Tibial artery (tissue), 4 donors: ENCODE measurements at regions not wholly inside any gene's neighbourhood (a gene's known extent, or its start where the extent isn't known, plus 50 kb on each side); places are given as distances from the start of the nearest gene placed in this dataset.

Source experiments
- DNase-seq, 2 donors: peaks; one replicate each; pipeline ENCODE4 v3.0.0-alpha.2; 2019
- H3K27ac ChIP-seq, 2 donors: fragments of 200-600 bp; sonication (generic) in 1 of 2; 1 replicate in 1 of 2; 2 replicates in 1 of 2; pipeline ENCODE4 v1.5.1; 2018 to 2019; ENCODE audit warnings: mild to moderate bottlenecking in 1 of 2
- H3K27me3 ChIP-seq, 2 donors: fragments of 200-600 bp; sonication (generic) in 1 of 2; one replicate each; pipeline versions ENCODE4 v1.5.1 to v1.6.0; 2016 to 2019
- H3K36me3 ChIP-seq, 3 donors: fragments of 200-600 bp; sonication (generic) in 2 of 3; one replicate each; pipeline ENCODE4 v1.5.1; 2016 to 2019; ENCODE audit warnings: mild to moderate bottlenecking in 2 of 3
- H3K4me1 ChIP-seq, 4 donors: fragments of 200-600 bp; sonication (generic) in 2 of 4; 1 replicate in 3 of 4; 2 replicates in 1 of 4; pipeline ENCODE4 v1.5.1; 2016 to 2019
- H3K4me3 ChIP-seq, 2 donors: fragments of 200-600 bp; sonication (generic) in 1 of 2; 1 replicate in 1 of 2; 2 replicates in 1 of 2; pipeline ENCODE4 v1.5.1; 2018 to 2019; ENCODE audit warnings: mild to moderate bottlenecking in 2 of 2
- H3K9me3 ChIP-seq, 3 donors: fragments of 200-600 bp; sonication (generic) in 1 of 3; one replicate each; pipeline ENCODE4 v1.5.1; 2016 to 2019
- intact Hi-C: fragments of 100-400 bp; cut with DNase I; formaldehyde crosslinking; loops from one replicate; pipeline ENCODE4 v1.15.0; 2023; ENCODE audit warnings: low total_unique reads
- TF ChIP-seq, protein P1 (sequence below), 2 experiments: fragments of 200-600 bp in 1 of 2; fragments of 450-650 bp in 1 of 2; IDR thresholded peaks; one replicate each; pipeline ENCODE4 v1.5.1; 2017 to 2019; ENCODE audit warnings: antibody characterized with exemption in 2 of 2, mild to moderate bottlenecking in 1 of 2, moderate library complexity in 1 of 2

GRCh38 chr2:173841110-173841509 is 124.1 kb downstream of the SP3 start:
- no peaks in the 10 kb centered on the region for H3K36me3 ChIP-seq
- intact Hi-C loops: no loop called here
- H3K4me3 ChIP-seq: no peak overlapping the region
- H3K27ac ChIP-seq: no peak overlapping the region
- H3K4me1 ChIP-seq: no peaks in the 10 kb centered on the region
- DNase-seq: no peak
- H3K27me3 ChIP-seq: no peaks in the 10 kb centered on the region
- H3K9me3 ChIP-seq: no peaks in the 10 kb centered on the region
- TF ChIP-seq, protein P1, sequence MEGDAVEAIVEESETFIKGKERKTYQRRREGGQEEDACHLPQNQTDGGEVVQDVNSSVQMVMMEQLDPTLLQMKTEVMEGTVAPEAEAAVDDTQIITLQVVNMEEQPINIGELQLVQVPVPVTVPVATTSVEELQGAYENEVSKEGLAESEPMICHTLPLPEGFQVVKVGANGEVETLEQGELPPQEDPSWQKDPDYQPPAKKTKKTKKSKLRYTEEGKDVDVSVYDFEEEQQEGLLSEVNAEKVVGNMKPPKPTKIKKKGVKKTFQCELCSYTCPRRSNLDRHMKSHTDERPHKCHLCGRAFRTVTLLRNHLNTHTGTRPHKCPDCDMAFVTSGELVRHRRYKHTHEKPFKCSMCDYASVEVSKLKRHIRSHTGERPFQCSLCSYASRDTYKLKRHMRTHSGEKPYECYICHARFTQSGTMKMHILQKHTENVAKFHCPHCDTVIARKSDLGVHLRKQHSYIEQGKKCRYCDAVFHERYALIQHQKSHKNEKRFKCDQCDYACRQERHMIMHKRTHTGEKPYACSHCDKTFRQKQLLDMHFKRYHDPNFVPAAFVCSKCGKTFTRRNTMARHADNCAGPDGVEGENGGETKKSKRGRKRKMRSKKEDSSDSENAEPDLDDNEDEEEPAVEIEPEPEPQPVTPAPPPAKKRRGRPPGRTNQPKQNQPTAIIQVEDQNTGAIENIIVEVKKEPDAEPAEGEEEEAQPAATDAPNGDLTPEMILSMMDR (IDR thresholded peaks at IDR 0.05): no peak

GRCh38 chr2:173843526-173843925 is 121.6 kb downstream of the SP3 start:
- Histone ChIP-seq H3K4me1 (no peaks in the 10 kb centered on the region), H3K9me3 (no peaks in the 10 kb centered on the region), H3K27ac (no peak overlapping the region), H3K4me3 (no peak overlapping the region), H3K36me3 (no peaks in the 10 kb centered on the region), H3K27me3 (no peaks in the 10 kb centered on the region)
- intact Hi-C loops: no loop called here
- TF ChIP-seq, protein P1 (IDR thresholded peaks at IDR 0.05): no peak
- DNase-seq: no peak

- peak; percentile 68 to 91 for DNase-seq
- TF ChIP-seq, protein P1 (IDR thresholded peaks at IDR 0.05): peak; percentile 13 to 14
- Histone ChIP-seq H3K27ac (peak overlapping the region; percentile 54 to 60), H3K4me3 (no peak overlapping the region), H3K36me3 (no peaks in the 10 kb centered on the region), H3K4me1 (peaks cover 0 to 44% (median 32%) of the 10 kb centered on the region in 4 donors), H3K9me3 (no peaks in the 10 kb centered on the region), H3K27me3 (no peaks in the 10 kb centered on the region)
- intact Hi-C loops: no loop called here
Measured at GRCh38 chr2:173851141-173851641, 114.0 kb downstream of the SP3 start.

DNA sequence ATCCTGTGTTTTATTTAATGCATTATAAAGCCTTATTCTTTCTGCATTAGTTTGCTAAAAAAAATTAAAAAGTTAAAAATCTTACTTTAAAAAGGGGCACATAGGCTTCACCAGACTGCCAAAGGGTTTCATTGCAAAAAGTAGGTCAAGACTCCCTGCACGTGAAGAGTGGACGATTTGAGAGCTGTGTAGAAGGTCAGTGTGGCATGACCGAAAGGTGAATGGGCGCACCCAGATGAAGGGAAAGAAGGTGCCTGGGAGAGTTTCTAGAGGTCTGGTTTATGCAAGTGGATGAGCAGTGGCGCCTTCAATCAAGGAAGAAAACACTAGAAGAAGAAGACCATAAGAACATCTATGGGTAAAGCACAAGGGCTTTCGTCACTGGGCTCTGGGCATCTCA is 111.0 kb downstream of the SP3 start:
- Histone ChIP-seq H3K4me1 (peaks cover 0 to 47% (median 33%) of the 10 kb centered on the region in 4 donors), H3K4me3 (no peak overlapping the region), H3K36me3 (no peaks in the 10 kb centered on the region), H3K27me3 (no peaks in the 10 kb centered on the region), H3K27ac (peak overlapping the region; percentile 50 to 53), H3K9me3 (no peaks in the 10 kb centered on the region)
- DNase-seq: no peak
- intact Hi-C loops: no loop called here
- TF ChIP-seq, protein P1 (IDR thresholded peaks at IDR 0.05): no peak

DNA sequence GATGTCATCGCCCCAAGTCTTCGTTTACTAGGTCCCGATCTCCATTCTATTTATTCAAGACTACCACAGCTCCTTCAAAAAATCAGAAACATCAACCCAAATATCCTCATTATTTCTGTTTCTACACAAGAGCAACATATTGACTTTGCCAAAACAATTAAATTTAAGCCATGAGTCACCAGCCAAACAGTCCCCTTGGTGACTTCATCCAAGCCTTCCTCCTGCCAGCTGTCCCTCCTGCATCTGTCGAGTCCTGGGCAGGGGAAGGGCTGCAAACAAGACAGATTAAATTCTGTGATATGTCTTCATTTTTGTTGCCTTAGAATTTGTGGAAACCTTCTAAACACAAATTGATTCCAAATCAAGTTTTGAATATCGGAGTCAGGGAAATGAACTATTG is 110.3 kb downstream of the SP3 start:
- DNase-seq: peak in 1 of 2 donors; percentile 40
- Histone ChIP-seq H3K9me3 (no peaks in the 10 kb centered on the region), H3K27ac (peak overlapping the region; percentile 50 to 53), H3K4me3 (no peak overlapping the region), H3K4me1 (peaks cover 0 to 46% (median 33%) of the 10 kb centered on the region in 4 donors), H3K27me3 (no peaks in the 10 kb centered on the region), H3K36me3 (no peaks in the 10 kb centered on the region)
- TF ChIP-seq, protein P1 (IDR thresholded peaks at IDR 0.05): no peak
- intact Hi-C loops: no loop called here

DNA sequence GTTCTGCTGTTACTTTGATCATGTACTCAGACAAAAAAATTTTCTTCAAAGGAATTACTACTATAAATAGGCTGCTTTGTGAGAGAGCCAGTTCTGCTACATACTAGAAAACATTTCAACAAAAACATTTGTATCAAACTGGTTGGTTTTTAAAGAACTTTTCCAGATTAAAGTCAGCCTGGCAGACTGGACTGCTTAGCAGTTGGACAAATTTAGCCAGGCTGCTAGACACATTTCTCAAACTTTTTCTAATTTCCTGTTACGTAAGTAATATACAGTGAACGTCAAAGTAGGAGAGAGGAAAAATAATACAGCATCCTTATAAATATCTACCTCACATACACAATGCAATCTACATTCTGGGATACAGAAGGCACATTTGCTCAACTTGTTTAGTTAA is 109.5 kb downstream of the SP3 start:
- Histone ChIP-seq H3K4me3 (no peak overlapping the region), H3K27me3 (no peaks in the 10 kb centered on the region), H3K9me3 (no peaks in the 10 kb centered on the region), H3K4me1 (peaks cover 0 to 37% (median 29%) of the 10 kb centered on the region in 4 donors), H3K36me3 (no peaks in the 10 kb centered on the region), H3K27ac (peak overlapping the region; percentile 50 to 53)
- DNase-seq: no peak
- intact Hi-C loops: no loop called here
- TF ChIP-seq, protein P1 (IDR thresholded peaks at IDR 0.05): no peak
